Amniotic stem cell (primary cell): ENCODE measurements at regions not wholly inside any gene's neighbourhood (a gene's known extent, or its start where the extent isn't known, plus 50 kb on each side); places are given as distances from the start of the nearest gene placed in this dataset.
A peak's percentile ranks its signal among the peaks of the same experiment; 100 is the strongest.

ENCODE experiments used
- DNase-seq: peaks from one replicate; lab custom pipeline; 2025; lab: John Stamatoyannopoulos, UW

GRCh38 chr1:204736836-204737235 lies 51.3 kb upstream of the LRRN2 start:
- no peak for DNase-seq

- DNase-seq: no peak
Observed at GRCh38 chr1:204738506-204738905, 53.0 kb upstream of the LRRN2 start.

- DNase-seq: no peak
Observed at GRCh38 chr1:204740354-204740753, 54.8 kb upstream of the LRRN2 start.

GRCh38 chr1:204741440-204741839 lies 55.9 kb upstream of the LRRN2 start:
- no peak for DNase-seq

- no peak for DNase-seq
Observed at GRCh38 chr1:204742676-204743251, 57.2 kb upstream of the LRRN2 start.

- no peak for DNase-seq
Observed at GRCh38 chr1:204744107-204744779, 58.7 kb upstream of the LRRN2 start.

GRCh38 chr1:204746838-204747442 lies 61.4 kb upstream of the LRRN2 start:
- DNase-seq: no peak

GRCh38 chr1:204751480-204751879 lies 65.9 kb upstream of the LRRN2 start:
- no peak for DNase-seq

GRCh38 chr1:204751883-204752687 lies 66.5 kb upstream of the LRRN2 start:
- no peak for DNase-seq

- no peak for DNase-seq
Observed at GRCh38 chr1:204752688-204753040, 67.1 kb upstream of the LRRN2 start.

GRCh38 chr1:204754821-204755220 lies 69.3 kb upstream of the LRRN2 start:
- no peak for DNase-seq

GRCh38 chr1:204756349-204756748 lies 70.8 kb upstream of the LRRN2 start:
- DNase-seq: no peak

- no peak for DNase-seq
Observed at GRCh38 chr1:204756811-204757210, 71.3 kb upstream of the LRRN2 start.

- DNase-seq: no peak
Observed at GRCh38 chr1:204758601-204759000, 73.1 kb upstream of the LRRN2 start.

- no peak for DNase-seq
Observed at GRCh38 chr1:204760350-204760749, 74.8 kb upstream of the LRRN2 start.

- DNase-seq: no peak
Observed at GRCh38 chr1:204760757-204761156, 75.2 kb upstream of the LRRN2 start.

- peak; percentile 29 for DNase-seq
Observed at GRCh38 chr1:204763773-204764427, 78.4 kb upstream of the LRRN2 start.

GRCh38 chr1:204769997-204770396 lies 84.5 kb upstream of the LRRN2 start:
- no peak for DNase-seq

GRCh38 chr1:204771358-204771757 lies 85.8 kb upstream of the LRRN2 start:
- no peak for DNase-seq

GRCh38 chr1:204773246-204773645 lies 87.7 kb upstream of the LRRN2 start:
- DNase-seq: no peak

GRCh38 chr1:204775546-204775945 lies 90.0 kb upstream of the LRRN2 start:
- no peak for DNase-seq

- no peak for DNase-seq
Observed at GRCh38 chr1:204777591-204777990, 92.1 kb upstream of the LRRN2 start.
